ENCODE measurements at regions not wholly inside any gene's neighbourhood (a gene's known extent, or its start where the extent isn't known, plus 50 kb on each side); places are given as distances from the start of the nearest gene placed in this dataset.
A peak's percentile ranks its signal among the peaks of the same experiment; 100 is the strongest.

GRCh38 chr5:147143215-147143614 is 91.6 kb upstream of the STK32A start:
- Histone ChIP-seq H4K91ac (ENCODE audit: low read depth, low read length, poor library complexity) (no peak overlapping the region), H3K23ac (ENCODE audit: low read depth, low read length, poor library complexity) (no peak overlapping the region), H2BK15ac (ENCODE audit: low read length) (no peak overlapping the region), H2AFZ (ENCODE audit: low read length) (no peak overlapping the region), H3K4me1 (ENCODE audit: control insufficient read depth in 2 of 2, insufficient read depth in 1 of 2, low read depth in 1 of 2, low read length in 2 of 2) (peaks cover 0 to 7% of the 10 kb centered on the region in 2 donors), H3K36me3 (replicated peaks in 1 of 2; ENCODE audit: control insufficient read depth in 2 of 2, insufficient read depth in 2 of 2, low read length in 2 of 2) (no peaks in the 10 kb centered on the region), H3K4me3 (ENCODE audit: low read length in 2 of 2) (no peak overlapping the region), H3K14ac (ENCODE audit: low read length) (no peak overlapping the region), H3K79me1 (ENCODE audit: low read depth, low read length) (no peaks in the 10 kb centered on the region), H2BK5ac (ENCODE audit: low read length) (no peak overlapping the region), H3K9ac (ENCODE audit: low read depth, low read length, poor library complexity) (no peak overlapping the region), H3K9me3 (replicated peaks in 1 of 2; ENCODE audit: control insufficient read depth in 2 of 2, insufficient read depth in 1 of 2, low read depth in 1 of 2, low read length in 2 of 2) (no peaks in the 10 kb centered on the region), H3K27me3 (ENCODE audit: control insufficient read depth in 3 of 3, insufficient read depth in 3 of 3, low read depth in 1 of 3, low read length in 3 of 3) (no peaks in the 10 kb centered on the region), H3K18ac (ENCODE audit: low read length) (no peak overlapping the region), H2BK120ac (ENCODE audit: low read depth, low read length) (no peak overlapping the region), H2AK5ac (ENCODE audit: low read depth, low read length) (no peak overlapping the region), H3K27ac (replicated peaks; ENCODE audit: low read length) (no peak overlapping the region), H2BK12ac (ENCODE audit: low read length) (no peak overlapping the region), H4K8ac (ENCODE audit: low read depth, low read length) (no peak overlapping the region), H3K4me2 (ENCODE audit: insufficient read depth, low read length, poor library complexity, severe bottlenecking) (no peak overlapping the region), H3K4ac (ENCODE audit: low read length) (no peak overlapping the region)
- no peak for DNase-seq (ENCODE audit: low spot score)

GRCh38 chr5:147145328-147145727 is 89.5 kb upstream of the STK32A start:
- no peak overlapping the region for H3K14ac ChIP-seq (ENCODE audit: low read length)
- DNase-seq (ENCODE audit: low spot score): no peak
- H3K79me1 ChIP-seq (ENCODE audit: low read depth, low read length): no peaks in the 10 kb centered on the region
- H4K91ac ChIP-seq (ENCODE audit: low read depth, low read length, poor library complexity): no peak overlapping the region
- H2BK5ac ChIP-seq (ENCODE audit: low read length): no peak overlapping the region
- H3K23ac ChIP-seq (ENCODE audit: low read depth, low read length, poor library complexity): no peak overlapping the region
- no peak overlapping the region for H3K27ac ChIP-seq (replicated peaks; ENCODE audit: low read length)
- no peak overlapping the region for H2AK5ac ChIP-seq (ENCODE audit: low read depth, low read length)
- no peak overlapping the region for H2BK120ac ChIP-seq (ENCODE audit: low read depth, low read length)
- H3K4me1 ChIP-seq (ENCODE audit: control insufficient read depth in 2 of 2, insufficient read depth in 1 of 2, low read depth in 1 of 2, low read length in 2 of 2): peaks cover 2 to 9% of the 10 kb centered on the region in 2 donors
- H3K9me3 ChIP-seq (replicated peaks in 1 of 2; ENCODE audit: control insufficient read depth in 2 of 2, insufficient read depth in 1 of 2, low read depth in 1 of 2, low read length in 2 of 2): no peaks in the 10 kb centered on the region
- no peak overlapping the region for H2BK12ac ChIP-seq (ENCODE audit: low read length)
- H3K27me3 ChIP-seq (ENCODE audit: control insufficient read depth in 3 of 3, insufficient read depth in 3 of 3, low read depth in 1 of 3, low read length in 3 of 3): no peaks in the 10 kb centered on the region
- H3K4me2 ChIP-seq (ENCODE audit: insufficient read depth, low read length, poor library complexity, severe bottlenecking): no peak overlapping the region
- no peak overlapping the region for H2BK15ac ChIP-seq (ENCODE audit: low read length)
- no CpG with 5 or more reads among the region's 1 CpG for WGBS, 2 donors (ENCODE audit: extremely low coverage in 2 of 2, insufficient read length in 2 of 2, insufficient replicate concordance in 1 of 2)
- H3K9ac ChIP-seq (ENCODE audit: low read depth, low read length, poor library complexity): no peak overlapping the region
- H2AFZ ChIP-seq (ENCODE audit: low read length): no peak overlapping the region
- no peak overlapping the region for H3K4me3 ChIP-seq (ENCODE audit: low read length in 2 of 2)
- H3K36me3 ChIP-seq (replicated peaks in 1 of 2; ENCODE audit: control insufficient read depth in 2 of 2, insufficient read depth in 2 of 2, low read length in 2 of 2): no peaks in the 10 kb centered on the region
- no peak overlapping the region for H4K8ac ChIP-seq (ENCODE audit: low read depth, low read length)
- no peak overlapping the region for H3K4ac ChIP-seq (ENCODE audit: low read length)
- no peak overlapping the region for H3K18ac ChIP-seq (ENCODE audit: low read length)

GRCh38 chr5:147148715-147149114 is 86.1 kb upstream of the STK32A start:
- WGBS, 2 donors (ENCODE audit: extremely low coverage in 2 of 2, insufficient read length in 2 of 2, insufficient replicate concordance in 1 of 2): no CpG with 5 or more reads among the region's 1 CpG
- Histone ChIP-seq H3K9me3 (replicated peaks in 1 of 2; ENCODE audit: control insufficient read depth in 2 of 2, insufficient read depth in 1 of 2, low read depth in 1 of 2, low read length in 2 of 2) (no peaks in the 10 kb centered on the region), H3K4me1 (ENCODE audit: control insufficient read depth in 2 of 2, insufficient read depth in 1 of 2, low read depth in 1 of 2, low read length in 2 of 2) (peaks cover 2% of the 10 kb centered on the region in 2 donors), H2BK12ac (ENCODE audit: low read length) (no peak overlapping the region), H3K23ac (ENCODE audit: low read depth, low read length, poor library complexity) (no peak overlapping the region), H3K4me2 (ENCODE audit: insufficient read depth, low read length, poor library complexity, severe bottlenecking) (no peak overlapping the region), H3K27ac (replicated peaks; ENCODE audit: low read length) (no peak overlapping the region), H2BK15ac (ENCODE audit: low read length) (no peak overlapping the region), H3K4ac (ENCODE audit: low read length) (no peak overlapping the region), H3K18ac (ENCODE audit: low read length) (no peak overlapping the region), H2AK5ac (ENCODE audit: low read depth, low read length) (no peak overlapping the region), H2BK5ac (ENCODE audit: low read length) (no peak overlapping the region), H2BK120ac (ENCODE audit: low read depth, low read length) (no peak overlapping the region), H4K91ac (ENCODE audit: low read depth, low read length, poor library complexity) (no peak overlapping the region), H3K79me1 (ENCODE audit: low read depth, low read length) (no peaks in the 10 kb centered on the region), H3K9ac (ENCODE audit: low read depth, low read length, poor library complexity) (no peak overlapping the region), H4K8ac (ENCODE audit: low read depth, low read length) (no peak overlapping the region), H3K27me3 (ENCODE audit: control insufficient read depth in 3 of 3, insufficient read depth in 3 of 3, low read depth in 1 of 3, low read length in 3 of 3) (no peaks in the 10 kb centered on the region), H3K14ac (ENCODE audit: low read length) (no peak overlapping the region), H2AFZ (ENCODE audit: low read length) (no peak overlapping the region), H3K4me3 (ENCODE audit: low read length in 2 of 2) (no peak overlapping the region), H3K36me3 (replicated peaks in 1 of 2; ENCODE audit: control insufficient read depth in 2 of 2, insufficient read depth in 2 of 2, low read length in 2 of 2) (no peaks in the 10 kb centered on the region)
- no peak for DNase-seq (ENCODE audit: low spot score)

GRCh38 chr5:147152086-147152485 is 82.7 kb upstream of the STK32A start:
- Histone ChIP-seq H3K23ac (ENCODE audit: low read depth, low read length, poor library complexity) (no peak overlapping the region), H4K8ac (ENCODE audit: low read depth, low read length) (no peak overlapping the region), H3K27me3 (ENCODE audit: control insufficient read depth in 3 of 3, insufficient read depth in 3 of 3, low read depth in 1 of 3, low read length in 3 of 3) (no peaks in the 10 kb centered on the region), H2BK15ac (ENCODE audit: low read length) (no peak overlapping the region), H2AFZ (ENCODE audit: low read length) (no peak overlapping the region), H3K79me1 (ENCODE audit: low read depth, low read length) (no peaks in the 10 kb centered on the region), H3K9me3 (replicated peaks in 1 of 2; ENCODE audit: control insufficient read depth in 2 of 2, insufficient read depth in 1 of 2, low read depth in 1 of 2, low read length in 2 of 2) (no peaks in the 10 kb centered on the region), H3K14ac (ENCODE audit: low read length) (no peak overlapping the region), H3K4ac (ENCODE audit: low read length) (no peak overlapping the region), H4K91ac (ENCODE audit: low read depth, low read length, poor library complexity) (no peak overlapping the region), H2BK5ac (ENCODE audit: low read length) (no peak overlapping the region), H3K4me2 (ENCODE audit: insufficient read depth, low read length, poor library complexity, severe bottlenecking) (no peak overlapping the region), H3K9ac (ENCODE audit: low read depth, low read length, poor library complexity) (no peak overlapping the region), H2BK120ac (ENCODE audit: low read depth, low read length) (no peak overlapping the region), H3K18ac (ENCODE audit: low read length) (peak overlapping the region; percentile 27), H2AK5ac (ENCODE audit: low read depth, low read length) (no peak overlapping the region), H3K27ac (replicated peaks; ENCODE audit: low read length) (no peak overlapping the region), H3K4me3 (ENCODE audit: low read length in 2 of 2) (no peak overlapping the region), H3K36me3 (replicated peaks in 1 of 2; ENCODE audit: control insufficient read depth in 2 of 2, insufficient read depth in 2 of 2, low read length in 2 of 2) (no peaks in the 10 kb centered on the region), H2BK12ac (ENCODE audit: low read length) (no peak overlapping the region), H3K4me1 (ENCODE audit: control insufficient read depth in 2 of 2, insufficient read depth in 1 of 2, low read depth in 1 of 2, low read length in 2 of 2) (peaks cover 5 to 8% of the 10 kb centered on the region in 2 donors)
- no peak for DNase-seq (ENCODE audit: low spot score)
- WGBS, 2 donors (ENCODE audit: extremely low coverage in 2 of 2, insufficient read length in 2 of 2, insufficient replicate concordance in 1 of 2): no CpG with 5 or more reads among the region's 1 CpG

Data from neuronal stem cell (in vitro differentiated cells).